AG10803 (cell line): ENCODE measurements at regions not wholly inside any gene's neighbourhood (a gene's known extent, or its start where the extent isn't known, plus 50 kb on each side); places are given as distances from the start of the nearest gene placed in this dataset.

Experiments
- DNase-seq: peaks from one replicate; pipeline ENCODE4 v3.0.0; 2010; ENCODE audit warnings: low read depth
- H3K4me3 ChIP-seq: 2 replicates; pipeline ENCODE4 v1.5.1; 2011; ENCODE audit warnings: mild to moderate bottlenecking, low read length, control low read depth
- CTCF ChIP-seq: conservative IDR thresholded peaks from 2 replicates; pipeline ENCODE4 v1.5.1; 2011; ENCODE audit warnings: mild to moderate bottlenecking, low read length, control low read depth, inconsistent platforms

- TF ChIP-seq CTCF: no peak
- no peak for DNase-seq
- H3K4me3 ChIP-seq: no peak overlapping the region
Observed at GRCh38 chr5:54832858-54833257, 152.5 kb downstream of the ESM1 start.

GRCh38 chr5:54832045-54832444, 153.3 kb downstream of the ESM1 start:
- peak; percentile 77 for DNase-seq

GRCh38 chr5:54831233-54831632, 154.2 kb downstream of the ESM1 start:
- TF ChIP-seq CTCF: no peak
- no peak for DNase-seq
- no peak overlapping the region for H3K4me3 ChIP-seq

More at GRCh38 chr5:54832045-54832444, 153.3 kb downstream of the ESM1 start:
- no peak overlapping the region for H3K4me3 ChIP-seq
- no peak for TF ChIP-seq CTCF

GRCh38 chr5:54829676-54830535, 155.5 kb downstream of the ESM1 start:
- no peak for TF ChIP-seq CTCF
- no peak for DNase-seq
- H3K4me3 ChIP-seq: no peak overlapping the region

- TF ChIP-seq CTCF: no peak
- H3K4me3 ChIP-seq: no peak overlapping the region
- no peak for DNase-seq
Observed at GRCh38 chr5:54829102-54829501, 156.3 kb downstream of the ESM1 start.

- no peak for DNase-seq
- H3K4me3 ChIP-seq: no peak overlapping the region
- TF ChIP-seq CTCF: no peak
Observed at GRCh38 chr5:54828151-54828550, 157.2 kb downstream of the ESM1 start.

GRCh38 chr5:54825005-54825404, 160.4 kb downstream of the ESM1 start:
- DNase-seq: peak; percentile 68
- no peak for TF ChIP-seq CTCF
- H3K4me3 ChIP-seq: no peak overlapping the region
